AG09319 (cell line): ENCODE measurements at regions not wholly inside any gene's neighbourhood (a gene's known extent, or its start where the extent isn't known, plus 50 kb on each side); places are given as distances from the start of the nearest gene placed in this dataset.
"Not testable (repeated sequence)": the region's sequence is repeated elsewhere in the genome, so short reads cannot be mapped to it uniquely, and the experiment has no call there.

Experiments used
- DNase-seq: peaks from one replicate; pipeline ENCODE4 v3.0.0-alpha.2; 2010; ENCODE audit warnings: low read depth; ENCODE audit errors: extremely low read depth
- CTCF ChIP-seq: IDR thresholded peaks from 2 replicates; pipeline ENCODE4 v1.5.1; 2011; ENCODE audit warnings: low read depth, mild to moderate bottlenecking, inconsistent platforms, low read length, moderate library complexity

DNA sequence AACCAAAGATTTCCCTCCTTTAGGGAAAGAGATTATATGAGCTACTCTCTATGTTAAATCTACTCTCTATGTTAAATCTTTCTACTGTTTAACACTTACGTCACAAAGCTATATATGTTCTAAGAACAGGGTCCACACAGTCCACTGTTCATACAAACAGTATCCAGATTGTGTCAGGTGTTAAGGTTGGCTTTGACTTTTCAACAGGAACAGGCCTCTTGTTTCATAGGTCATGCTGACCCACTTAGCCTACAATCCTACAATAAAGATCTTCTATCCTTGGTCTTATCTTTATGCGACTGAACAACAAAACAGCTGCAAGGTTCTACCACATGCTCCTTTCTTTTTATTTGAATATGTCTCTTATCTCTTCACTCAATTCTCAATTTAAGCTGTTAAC, 134.9 kb downstream of the LTN1 start:
- no peak for TF ChIP-seq CTCF
- no peak for DNase-seq

GRCh38 chr21:28856588-28857250, 136.0 kb downstream of the LTN1 start:
- no peak for TF ChIP-seq CTCF
- no peak for DNase-seq

DNA sequence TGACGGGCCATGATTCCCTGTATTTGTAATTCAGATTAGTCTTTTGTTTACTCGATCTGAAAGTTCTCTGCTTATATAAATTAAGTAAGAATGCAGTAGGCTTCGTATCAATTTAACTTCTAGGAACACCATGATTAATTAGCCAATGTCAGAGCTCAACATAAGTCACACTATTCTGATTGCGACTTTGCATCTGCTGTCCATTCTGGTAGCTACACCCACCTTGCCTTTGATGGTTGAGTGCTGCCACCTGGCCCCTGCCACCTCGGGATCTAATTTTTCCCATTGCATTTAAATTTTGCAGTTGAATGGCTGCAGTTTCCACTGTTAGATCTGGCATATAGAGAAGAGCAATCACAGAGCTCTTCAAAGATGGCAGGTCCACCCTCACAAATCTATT, 140.0 kb downstream of the LTN1 start:
- no peak for DNase-seq
- no peak for TF ChIP-seq CTCF

DNA sequence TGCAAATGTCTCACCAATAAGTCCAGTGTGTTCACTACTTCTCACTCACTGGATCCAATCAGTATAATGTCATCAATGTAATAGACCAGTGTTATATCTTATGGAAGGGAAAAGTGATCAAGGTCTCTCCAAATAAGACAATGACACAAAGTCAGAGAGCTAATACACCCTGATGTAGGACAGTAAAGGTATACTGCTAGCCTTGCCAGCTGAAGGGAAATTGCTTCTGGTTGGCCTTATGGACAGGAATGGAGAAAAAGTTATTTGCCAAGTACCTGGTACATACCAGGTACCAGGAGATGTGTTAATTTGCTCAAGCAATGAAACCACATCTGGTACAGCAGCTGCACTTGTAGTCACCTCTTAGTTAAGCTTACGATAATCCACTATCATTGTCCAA, 141.0 kb downstream of the LTN1 start:
- TF ChIP-seq CTCF, result no peak
- DNase-seq, result no peak

DNA sequence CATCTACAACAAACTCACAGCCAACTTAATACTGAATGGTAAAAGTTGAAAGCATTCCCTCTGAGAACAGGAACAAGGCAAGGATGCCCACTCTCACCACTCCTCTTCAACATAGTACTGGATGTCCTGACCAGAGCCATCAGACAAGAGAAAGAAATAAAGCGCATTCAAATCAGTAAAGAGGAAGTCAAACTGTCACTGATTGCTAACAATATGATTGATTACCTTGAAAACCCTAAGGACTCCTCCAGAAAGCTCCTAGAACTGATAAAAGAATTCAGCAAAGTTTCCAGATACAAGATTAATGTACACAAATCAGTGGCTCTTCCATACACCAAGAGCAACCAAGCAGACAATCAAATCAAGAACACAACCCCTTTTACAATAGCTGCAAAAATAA, 153.4 kb downstream of the LTN1 start:
- not testable (repeated sequence) for DNase-seq

DNA sequence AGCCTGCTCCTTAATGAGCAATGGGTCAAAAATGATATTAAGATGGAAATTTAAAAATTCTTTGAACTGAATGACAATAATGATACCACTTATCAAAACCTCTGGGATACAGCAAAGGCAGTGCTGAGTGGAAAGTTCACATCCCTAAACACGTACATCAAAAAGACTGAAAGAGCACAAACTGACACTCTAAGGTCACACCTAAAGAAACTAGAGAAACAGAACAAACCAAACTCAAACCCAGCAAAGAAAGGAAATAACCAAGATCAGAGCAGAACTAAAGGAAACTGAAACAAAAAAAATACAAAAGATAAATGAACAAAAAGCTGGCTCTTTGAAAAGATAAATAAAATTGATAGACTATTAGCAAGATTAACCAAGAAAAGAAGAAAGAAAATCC, 155.3 kb downstream of the LTN1 start:
- DNase-seq, result not testable (repeated sequence)

DNA sequence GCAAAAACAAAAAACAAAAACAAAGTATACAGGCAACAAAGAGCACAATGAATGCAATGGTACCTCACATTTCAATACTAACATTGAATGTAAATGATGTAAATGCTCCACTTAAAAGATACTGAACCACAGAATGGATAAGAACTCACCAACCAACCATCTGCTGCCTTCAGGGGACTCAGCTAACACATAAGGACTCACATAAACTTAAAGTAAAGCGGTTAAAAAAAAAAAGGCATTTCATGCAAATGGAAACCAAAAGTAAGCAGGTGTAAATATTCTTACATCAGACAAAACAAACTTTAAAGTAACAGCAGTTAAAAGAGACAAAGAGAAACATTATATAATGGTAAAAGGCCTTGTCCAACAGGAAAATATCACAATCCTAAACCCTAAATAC, 156.1 kb downstream of the LTN1 start:
- DNase-seq, result not testable (repeated sequence)

- no peak; the same call in 1 of the 2 replicates for TF ChIP-seq CTCF
- no peak for DNase-seq
Observed at GRCh38 chr21:28834335-28835238, 158.1 kb downstream of the LTN1 start.

DNA sequence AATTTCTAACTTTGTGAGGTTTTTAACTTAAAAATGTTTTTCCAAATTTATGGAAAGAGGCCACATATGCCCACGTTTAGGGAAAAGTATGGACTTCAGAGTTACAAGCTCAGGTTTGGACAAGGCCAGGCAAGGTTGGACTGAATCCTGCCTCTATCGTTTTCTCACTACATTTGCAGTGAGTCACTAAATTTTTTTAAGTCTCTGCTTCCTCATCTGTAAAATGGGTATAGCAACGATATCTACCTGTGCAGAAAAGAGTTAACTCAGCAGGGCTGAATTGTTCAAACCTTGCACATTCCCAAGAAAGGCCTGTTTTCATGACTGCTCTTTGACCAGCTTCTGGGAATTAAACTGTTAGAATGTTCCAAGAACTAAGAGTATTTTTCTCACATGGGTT, 159.1 kb downstream of the LTN1 start:
- TF ChIP-seq CTCF, result no peak
- DNase-seq, result no peak
